ENCODE measurements at regions not wholly inside any gene's neighbourhood (a gene's known extent, or its start where the extent isn't known, plus 50 kb on each side); places are given as distances from the start of the nearest gene placed in this dataset.
"Not testable (repeated sequence)": the region's sequence is repeated elsewhere in the genome, so short reads cannot be mapped to it uniquely, and the experiment has no call there.

GRCh38 chr20:53785320-53785719 lies 191.7 kb upstream of the ZNF217 start:
- POLR2A ChIA-PET, result interaction anchor here (0.6 to 0.8 kb wide), 2 partner anchors 16 to 25 kb away, joined by 3 to 7 read pairs; no protein-coding TSS in a partner anchor
- intact Hi-C loops (cut with micrococcal nuclease), result no loop called here
- Mint-ChIP-seq H3K4me3 (no peak overlapping the region), H3K9me3 (peaks cover 0 to 3% (median 0%) of the 10 kb centered on the region in 11 donors), H3K27me3 (no peaks in the 10 kb centered on the region), H3K36me3 (no peaks in the 10 kb centered on the region), H3K27ac (no peak overlapping the region), H3K4me1 (peaks cover 2 to 22% (median 12%) of the 10 kb centered on the region in 7 donors)
- Histone ChIP-seq H3K4me1 (ENCODE audit: control insufficient read depth in 2 of 2, insufficient read depth in 2 of 2, low read length in 2 of 2) (no peaks in the 10 kb centered on the region), H3K27me3 (ENCODE audit: control insufficient read depth in 2 of 2, insufficient read depth in 2 of 2, low read length in 2 of 2) (no peaks in the 10 kb centered on the region), H3K4me3 (ENCODE audit: low read length) (no peak overlapping the region), H3K27ac (ENCODE audit: low read depth, low read length) (no peak overlapping the region), H3K36me3 (ENCODE audit: control insufficient read depth in 2 of 3, insufficient read depth in 3 of 3, low read length in 3 of 3) (no peaks in the 10 kb centered on the region), H3K9me3 (ENCODE audit: control insufficient read depth in 2 of 3, low read length in 3 of 3) (no peaks in the 10 kb centered on the region)
- DNase-seq (no peak), ATAC-seq (no peak)
- CTCF ChIA-PET, result interaction anchor here (0.7 kb wide), 1 partner anchor 150 kb away, joined by 3 read pairs; no protein-coding TSS in a partner anchor

- ChIA-PET POLR2A (no interaction called here), CTCF (no interaction called here)
- Histone ChIP-seq H3K4me3 (ENCODE audit: low read length) (no peak overlapping the region), H3K36me3 (ENCODE audit: control insufficient read depth in 2 of 3, insufficient read depth in 3 of 3, low read length in 3 of 3) (no peaks in the 10 kb centered on the region), H3K27me3 (ENCODE audit: control insufficient read depth in 2 of 2, insufficient read depth in 2 of 2, low read length in 2 of 2) (no peaks in the 10 kb centered on the region), H3K9me3 (ENCODE audit: control insufficient read depth in 2 of 3, low read length in 3 of 3) (no peaks in the 10 kb centered on the region), H3K27ac (ENCODE audit: low read depth, low read length) (no peak overlapping the region), H3K4me1 (ENCODE audit: control insufficient read depth in 2 of 2, insufficient read depth in 2 of 2, low read length in 2 of 2) (no peaks in the 10 kb centered on the region)
- H3K9me3 Mint-ChIP-seq, result peaks cover 0 to 3% (median 0%) of the 10 kb centered on the region in 11 donors
- intact Hi-C loops (cut with micrococcal nuclease), result no loop called here
- H3K36me3 Mint-ChIP-seq, result no peaks in the 10 kb centered on the region
- no peak overlapping the region for H3K27ac Mint-ChIP-seq
- H3K27me3 Mint-ChIP-seq, result no peaks in the 10 kb centered on the region
- no peak for ATAC-seq
- no peak overlapping the region for H3K4me3 Mint-ChIP-seq
- DNase-seq, result no peak
- H3K4me1 Mint-ChIP-seq, result peaks cover 2 to 30% (median 12%) of the 10 kb centered on the region in 7 donors
Observed at GRCh38 chr20:53783768-53784167, 190.1 kb upstream of the ZNF217 start.

DNA sequence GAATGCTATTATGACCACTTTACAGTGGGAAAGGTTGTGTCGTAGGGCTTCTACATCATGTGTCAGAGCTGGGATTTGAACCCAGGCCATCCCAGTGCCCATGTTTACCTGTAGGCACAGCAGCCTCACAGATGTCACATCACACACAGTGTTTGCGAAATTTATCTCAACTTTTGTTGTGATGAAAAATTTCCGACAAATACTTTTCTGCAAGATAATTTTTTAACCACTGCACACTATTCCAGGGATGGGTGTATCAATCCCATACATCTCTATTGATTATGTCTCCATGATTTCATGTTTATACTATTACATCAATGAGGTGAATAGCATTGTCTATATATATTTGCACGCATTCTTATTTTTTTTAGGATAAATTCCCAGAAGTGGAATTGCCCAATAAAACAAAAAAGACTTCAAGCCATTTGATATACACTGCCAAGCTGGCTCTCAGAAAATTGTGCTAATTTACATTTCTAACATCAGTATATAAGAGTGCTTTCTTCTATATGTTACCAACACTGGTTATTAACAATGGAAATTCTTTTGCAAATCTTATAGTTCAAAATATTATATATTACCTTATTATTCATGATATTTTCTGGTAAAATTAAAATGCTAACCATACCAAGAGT lies 189.1 kb upstream of the ZNF217 start:
- H3K36me3 Mint-ChIP-seq, result no peaks in the 10 kb centered on the region
- ChIA-PET CTCF (no interaction called here), POLR2A (no interaction called here)

GRCh38 chr20:53779822-53780221 lies 186.2 kb upstream of the ZNF217 start:
- ChIA-PET CTCF (interaction anchor here (0.6 kb wide), 1 partner anchor 280 kb away, joined by 4 read pairs; no protein-coding TSS in a partner anchor), POLR2A (interaction anchor here (0.6 to 0.9 kb wide), 3 partner anchors 24 to 157 kb away, joined by 3 to 4 read pairs (median 3); no protein-coding TSS in a partner anchor)
- intact Hi-C loops (cut with micrococcal nuclease), result no loop called here

More for the DNA sequence above, 189.1 kb upstream of the ZNF217 start:
- intact Hi-C loops (cut with micrococcal nuclease), result no loop called here
- Mint-ChIP-seq H3K4me3 (no peak overlapping the region), H3K27ac (no peak overlapping the region), H3K9me3 (peaks cover 0 to 3% (median 0%) of the 10 kb centered on the region in 11 donors), H3K27me3 (no peaks in the 10 kb centered on the region), H3K4me1 (peaks cover 0 to 30% (median 12%) of the 10 kb centered on the region in 7 donors)
- no peaks in the 10 kb centered on the region for H3K36me3 ChIP-seq (ENCODE audit: control insufficient read depth in 2 of 3, insufficient read depth in 3 of 3, low read length in 3 of 3)
- no peak for DNase-seq
- H3K27me3 ChIP-seq (ENCODE audit: control insufficient read depth in 2 of 2, insufficient read depth in 2 of 2, low read length in 2 of 2), result no peaks in the 10 kb centered on the region
- no peaks in the 10 kb centered on the region for H3K4me1 ChIP-seq (ENCODE audit: control insufficient read depth in 2 of 2, insufficient read depth in 2 of 2, low read length in 2 of 2)
- H3K4me3 ChIP-seq (ENCODE audit: low read length), result no peak overlapping the region
- ATAC-seq, result no peak
- H3K9me3 ChIP-seq (ENCODE audit: control insufficient read depth in 2 of 3, low read length in 3 of 3), result no peaks in the 10 kb centered on the region
- no peak overlapping the region for H3K27ac ChIP-seq (ENCODE audit: low read depth, low read length)

DNA sequence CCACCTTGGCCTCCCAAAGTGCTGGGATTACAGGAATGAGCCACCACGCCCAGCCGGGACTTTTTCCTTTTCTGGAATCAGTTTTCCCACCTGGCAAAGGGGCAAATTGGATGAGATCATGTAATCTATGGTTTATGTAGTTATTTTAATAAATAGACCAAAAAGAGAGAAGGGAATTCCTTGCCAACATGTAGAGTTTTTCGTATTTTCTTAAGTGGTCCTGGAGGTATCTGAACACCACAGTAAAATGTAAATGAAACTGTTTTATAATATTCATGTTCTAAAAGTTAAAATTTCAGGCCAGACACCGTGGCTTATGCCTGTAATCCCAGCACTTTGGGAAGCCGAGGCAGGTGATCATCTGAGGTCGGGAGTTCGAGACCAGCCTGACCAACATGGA lies 185.1 kb upstream of the ZNF217 start:
- no peaks in the 10 kb centered on the region for H3K27me3 Mint-ChIP-seq
- POLR2A ChIA-PET, result no interaction called here
- H3K36me3 ChIP-seq (ENCODE audit: control insufficient read depth in 2 of 3, insufficient read depth in 3 of 3, low read length in 3 of 3), result no peaks in the 10 kb centered on the region
- no peak overlapping the region for H3K4me3 ChIP-seq (ENCODE audit: low read length)
- H3K4me1 ChIP-seq (ENCODE audit: control insufficient read depth in 2 of 2, insufficient read depth in 2 of 2, low read length in 2 of 2), result no peaks in the 10 kb centered on the region
- no peaks in the 10 kb centered on the region for H3K9me3 ChIP-seq (ENCODE audit: control insufficient read depth in 2 of 3, low read length in 3 of 3)
- H3K4me3 Mint-ChIP-seq, result no peak overlapping the region
- no peak for ATAC-seq
- no peaks in the 10 kb centered on the region for H3K36me3 Mint-ChIP-seq
- peaks cover 0 to 8% (median 0%) of the 10 kb centered on the region in 7 donors for H3K4me1 Mint-ChIP-seq
- H3K27me3 ChIP-seq (ENCODE audit: control insufficient read depth in 2 of 2, insufficient read depth in 2 of 2, low read length in 2 of 2), result no peaks in the 10 kb centered on the region
- no peaks in the 10 kb centered on the region for H3K9me3 Mint-ChIP-seq
- H3K27ac Mint-ChIP-seq, result no peak overlapping the region
- H3K27ac ChIP-seq (ENCODE audit: low read depth, low read length), result no peak overlapping the region
- no peak for DNase-seq
- CTCF ChIA-PET, result no interaction called here
- intact Hi-C loops (cut with micrococcal nuclease), result no loop called here

More at GRCh38 chr20:53779822-53780221, 186.2 kb upstream of the ZNF217 start:
- Histone ChIP-seq H3K4me1 (ENCODE audit: control insufficient read depth in 2 of 2, insufficient read depth in 2 of 2, low read length in 2 of 2) (no peaks in the 10 kb centered on the region), H3K27ac (ENCODE audit: low read depth, low read length) (no peak overlapping the region), H3K27me3 (ENCODE audit: control insufficient read depth in 2 of 2, insufficient read depth in 2 of 2, low read length in 2 of 2) (no peaks in the 10 kb centered on the region), H3K9me3 (ENCODE audit: control insufficient read depth in 2 of 3, low read length in 3 of 3) (no peaks in the 10 kb centered on the region), H3K4me3 (ENCODE audit: low read length) (no peak overlapping the region), H3K36me3 (ENCODE audit: control insufficient read depth in 2 of 3, insufficient read depth in 3 of 3, low read length in 3 of 3) (no peaks in the 10 kb centered on the region)
- Mint-ChIP-seq H3K9me3 (peaks cover 0 to 3% (median 0%) of the 10 kb centered on the region in 11 donors), H3K27ac (no peak overlapping the region), H3K4me3 (no peak overlapping the region), H3K36me3 (no peaks in the 10 kb centered on the region), H3K4me1 (peaks cover 0 to 12% (median 0%) of the 10 kb centered on the region in 7 donors), H3K27me3 (no peaks in the 10 kb centered on the region)
- DNase-seq (no peak), ATAC-seq (no peak)

GRCh38 chr20:53778041-53778516 lies 184.4 kb upstream of the ZNF217 start:
- H3K4me1 Mint-ChIP-seq, result peaks cover 0 to 8% (median 0%) of the 10 kb centered on the region in 7 donors
- no peak overlapping the region for H3K27ac ChIP-seq (ENCODE audit: low read depth, low read length)
- H3K9me3 ChIP-seq (ENCODE audit: control insufficient read depth in 2 of 3, low read length in 3 of 3), result no peaks in the 10 kb centered on the region
- no peaks in the 10 kb centered on the region for H3K9me3 Mint-ChIP-seq
- H3K4me1 ChIP-seq (ENCODE audit: control insufficient read depth in 2 of 2, insufficient read depth in 2 of 2, low read length in 2 of 2), result no peaks in the 10 kb centered on the region
- no peak for DNase-seq
- intact Hi-C loops (cut with micrococcal nuclease), result no loop called here
- no peaks in the 10 kb centered on the region for H3K27me3 ChIP-seq (ENCODE audit: control insufficient read depth in 2 of 2, insufficient read depth in 2 of 2, low read length in 2 of 2)
- ChIA-PET POLR2A (interaction anchor here (1.8 kb wide), 1 partner anchor 10 kb away, joined by 5 read pairs; no protein-coding TSS in a partner anchor), CTCF (no interaction called here)
- no peaks in the 10 kb centered on the region for H3K36me3 ChIP-seq (ENCODE audit: control insufficient read depth in 2 of 3, insufficient read depth in 3 of 3, low read length in 3 of 3)
- peak overlapping the region in 1 of 9 donors; percentile 23 for H3K27ac Mint-ChIP-seq
- no peak overlapping the region for H3K4me3 ChIP-seq (ENCODE audit: low read length)
- no peaks in the 10 kb centered on the region for H3K27me3 Mint-ChIP-seq
- H3K4me3 Mint-ChIP-seq, result no peak overlapping the region
- no peaks in the 10 kb centered on the region for H3K36me3 Mint-ChIP-seq
- no peak for ATAC-seq

GRCh38 chr20:53777402-53777801 lies 183.8 kb upstream of the ZNF217 start:
- H3K27me3 Mint-ChIP-seq; H3K36me3 ChIP-seq (ENCODE audit: control insufficient read depth in 2 of 3, insufficient read depth in 3 of 3, low read length in 3 of 3); H3K36me3 Mint-ChIP-seq; H3K9me3 ChIP-seq (ENCODE audit: control insufficient read depth in 2 of 3, low read length in 3 of 3); H3K27me3 ChIP-seq (ENCODE audit: control insufficient read depth in 2 of 2, insufficient read depth in 2 of 2, low read length in 2 of 2); H3K4me3 Mint-ChIP-seq; CTCF ChIA-PET; H3K4me1 ChIP-seq (ENCODE audit: control insufficient read depth in 2 of 2, insufficient read depth in 2 of 2, low read length in 2 of 2); H3K27ac ChIP-seq (ENCODE audit: low read depth, low read length); DNase-seq; H3K4me1 Mint-ChIP-seq; intact Hi-C loops (cut with micrococcal nuclease); H3K9me3 Mint-ChIP-seq; H3K27ac Mint-ChIP-seq; H3K4me3 ChIP-seq (ENCODE audit: low read length); ATAC-seq: not testable (repeated sequence)
- POLR2A ChIA-PET, result interaction anchor here (1.8 kb wide), 1 partner anchor 9 kb away, joined by 5 read pairs; no protein-coding TSS in a partner anchor
